Fibroblast of pulmonary artery (primary cell): ENCODE measurements at regions not wholly inside any gene's neighbourhood (a gene's known extent, or its start where the extent isn't known, plus 50 kb on each side); places are given as distances from the start of the nearest gene placed in this dataset.

Source experiments
- DNase-seq: peaks from one replicate; pipeline ENCODE4 v3.0.0-alpha.2; 2010; ENCODE audit warnings: low read depth
- H3K4me3 ChIP-seq: replicated peaks from 2 replicates; pipeline ENCODE4 v1.5.1; 2011; ENCODE audit warnings: low read depth, mild to moderate bottlenecking, control low read depth, low read length, moderate library complexity
- TF ChIP-seq, protein P1 (sequence below): IDR thresholded peaks from 2 replicates; pipeline ENCODE4 v1.5.1; 2011; ENCODE audit warnings: mild to moderate bottlenecking, control low read depth, low read length, inconsistent platforms; ENCODE audit errors: missing control alignments

DNA sequence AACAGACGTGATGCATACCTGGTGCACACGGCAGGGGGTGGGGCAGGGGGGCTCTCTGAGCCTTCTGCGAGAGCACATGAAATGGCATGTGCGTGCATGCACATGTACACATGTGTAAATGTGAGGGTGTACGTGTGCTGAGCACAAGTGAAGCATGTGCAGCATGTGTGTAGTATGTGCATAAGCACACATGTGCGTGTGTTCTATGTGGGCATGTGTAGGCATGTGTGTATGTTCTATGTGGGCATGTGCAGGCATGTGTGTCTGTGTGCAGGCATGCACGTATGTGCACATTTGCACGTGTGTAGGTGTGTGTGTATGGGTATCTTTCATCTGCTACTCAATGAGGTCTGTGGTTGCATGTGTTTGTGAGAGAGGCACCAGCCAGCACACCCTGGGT is 371.2 kb downstream of the CTTN start:
- TF ChIP-seq, protein P1, sequence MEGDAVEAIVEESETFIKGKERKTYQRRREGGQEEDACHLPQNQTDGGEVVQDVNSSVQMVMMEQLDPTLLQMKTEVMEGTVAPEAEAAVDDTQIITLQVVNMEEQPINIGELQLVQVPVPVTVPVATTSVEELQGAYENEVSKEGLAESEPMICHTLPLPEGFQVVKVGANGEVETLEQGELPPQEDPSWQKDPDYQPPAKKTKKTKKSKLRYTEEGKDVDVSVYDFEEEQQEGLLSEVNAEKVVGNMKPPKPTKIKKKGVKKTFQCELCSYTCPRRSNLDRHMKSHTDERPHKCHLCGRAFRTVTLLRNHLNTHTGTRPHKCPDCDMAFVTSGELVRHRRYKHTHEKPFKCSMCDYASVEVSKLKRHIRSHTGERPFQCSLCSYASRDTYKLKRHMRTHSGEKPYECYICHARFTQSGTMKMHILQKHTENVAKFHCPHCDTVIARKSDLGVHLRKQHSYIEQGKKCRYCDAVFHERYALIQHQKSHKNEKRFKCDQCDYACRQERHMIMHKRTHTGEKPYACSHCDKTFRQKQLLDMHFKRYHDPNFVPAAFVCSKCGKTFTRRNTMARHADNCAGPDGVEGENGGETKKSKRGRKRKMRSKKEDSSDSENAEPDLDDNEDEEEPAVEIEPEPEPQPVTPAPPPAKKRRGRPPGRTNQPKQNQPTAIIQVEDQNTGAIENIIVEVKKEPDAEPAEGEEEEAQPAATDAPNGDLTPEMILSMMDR = no peak
- no peak overlapping the region for H3K4me3 ChIP-seq
- no peak for DNase-seq

DNA sequence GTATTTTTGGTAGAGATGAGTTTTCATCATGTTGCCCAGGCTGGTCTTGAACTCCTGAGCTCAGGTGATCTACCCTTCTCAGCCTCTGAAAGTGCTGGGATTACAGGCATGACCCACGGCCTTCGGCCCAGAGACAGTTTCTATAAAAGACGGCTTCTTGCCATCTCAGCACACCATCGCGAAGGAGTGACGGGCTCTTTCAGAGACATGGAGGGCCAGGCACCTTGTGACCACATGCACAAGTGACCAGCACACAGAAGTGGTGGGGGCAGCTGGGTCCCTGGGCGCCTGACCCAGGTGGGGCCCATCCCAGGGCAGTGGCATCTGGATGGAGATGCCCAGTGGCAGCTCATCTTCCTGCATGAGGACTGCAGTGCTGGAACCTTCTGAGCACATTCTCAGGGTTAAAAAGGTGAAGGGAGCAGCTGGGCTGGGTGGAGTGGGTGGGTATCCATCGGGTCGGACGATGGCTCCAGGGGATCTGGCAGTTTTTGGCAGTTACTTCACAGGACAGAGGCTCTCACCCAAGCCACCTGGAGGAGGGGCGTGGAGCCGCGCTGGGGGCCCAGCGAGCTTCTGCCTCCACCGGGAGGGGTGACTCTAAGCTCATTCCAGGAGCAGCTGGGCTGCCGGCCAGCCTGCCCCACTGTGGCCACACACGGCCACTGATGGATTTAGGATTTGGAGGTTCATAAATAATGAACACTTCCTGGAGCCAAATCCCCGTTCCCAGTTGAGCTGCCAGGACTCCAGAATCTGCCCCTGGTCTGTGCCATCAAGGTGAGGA is 373.0 kb downstream of the CTTN start:
- TF ChIP-seq, protein P1 = no peak
- DNase-seq = no peak
- H3K4me3 ChIP-seq = no peak overlapping the region

DNA sequence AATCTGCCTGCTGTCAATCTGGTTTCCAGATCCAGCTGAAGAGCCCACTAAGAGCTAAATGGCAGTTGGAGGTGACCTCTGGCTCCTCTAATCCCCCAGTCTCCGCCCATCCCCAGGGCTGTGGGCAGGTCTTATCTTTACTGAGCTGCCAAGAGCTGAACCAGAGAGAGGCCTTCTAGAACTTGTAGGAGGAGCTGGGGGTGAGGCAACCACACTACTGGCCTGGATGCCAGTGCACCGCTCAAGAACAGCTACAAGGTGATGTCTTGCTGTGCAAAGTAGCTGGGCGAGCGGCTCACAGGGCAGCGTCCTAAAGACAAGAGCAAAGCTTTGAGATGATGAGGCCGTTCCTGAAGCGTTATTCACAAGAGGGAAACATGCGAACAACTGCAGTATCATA is 374.6 kb downstream of the CTTN start:
- no peak overlapping the region for H3K4me3 ChIP-seq
- no peak for DNase-seq
- TF ChIP-seq, protein P1 = no peak

DNA sequence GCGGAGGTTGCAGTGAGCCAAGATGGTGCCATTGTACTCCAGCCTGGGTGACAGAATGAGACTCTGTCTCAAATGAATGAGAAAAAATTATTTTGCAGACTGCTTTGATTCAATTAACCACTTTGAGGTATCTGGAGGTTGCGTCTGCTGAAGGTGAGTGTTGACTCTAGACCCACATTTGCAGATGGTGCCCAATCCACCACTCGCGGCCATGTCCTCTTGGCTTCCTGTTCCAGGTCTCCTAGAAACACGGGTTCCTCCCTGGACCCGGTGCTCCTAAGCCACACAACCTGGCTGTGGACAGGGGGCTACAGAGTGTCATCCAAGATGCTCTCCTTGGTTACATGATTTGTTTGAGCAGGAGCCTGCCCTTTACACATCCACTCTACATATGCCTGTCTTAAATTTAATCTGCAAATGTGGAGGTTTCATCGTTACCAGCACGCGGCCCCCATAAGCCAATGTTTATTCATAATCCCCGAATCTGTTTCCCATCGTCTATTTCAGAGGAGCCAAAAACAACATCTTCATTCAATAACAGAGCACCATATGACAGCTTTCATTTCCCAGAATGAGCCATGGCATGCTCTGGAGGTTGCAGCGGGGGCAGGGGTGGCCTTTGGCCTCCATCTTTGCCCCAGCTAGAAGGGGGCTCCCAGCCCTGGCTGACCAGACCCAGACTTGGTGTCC is 377.2 kb downstream of the CTTN start:
- TF ChIP-seq, protein P1 = no peak
- no peak overlapping the region for H3K4me3 ChIP-seq
- DNase-seq = no peak

DNA sequence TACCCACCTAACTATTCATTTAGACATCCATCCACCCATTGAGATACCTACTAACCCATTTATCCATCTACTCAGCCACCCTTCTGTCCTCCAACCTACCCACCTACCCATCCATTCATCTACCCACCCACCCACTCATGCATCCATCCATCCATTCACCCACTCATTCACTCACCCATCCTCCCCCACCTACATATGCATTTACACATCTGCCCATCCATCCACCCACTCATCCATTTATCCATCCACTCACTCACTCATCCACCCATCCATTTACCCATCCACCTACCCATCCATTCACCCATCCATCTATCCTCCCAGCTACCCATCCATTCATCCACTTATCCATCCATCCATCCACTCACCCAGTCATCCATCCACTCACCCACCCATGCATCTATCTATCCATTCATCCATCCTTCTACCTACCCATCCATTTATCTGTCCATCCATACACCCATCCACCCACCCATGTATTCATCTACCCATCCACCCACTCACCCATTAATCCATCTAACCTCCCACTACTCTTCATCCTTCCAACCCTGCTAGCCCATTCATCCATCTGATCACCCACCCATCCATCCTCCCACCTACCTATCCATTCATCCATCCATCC is 378.7 kb downstream of the CTTN start:
- TF ChIP-seq, protein P1 = no peak
- DNase-seq = no peak
- H3K4me3 ChIP-seq = no peak overlapping the region

DNA sequence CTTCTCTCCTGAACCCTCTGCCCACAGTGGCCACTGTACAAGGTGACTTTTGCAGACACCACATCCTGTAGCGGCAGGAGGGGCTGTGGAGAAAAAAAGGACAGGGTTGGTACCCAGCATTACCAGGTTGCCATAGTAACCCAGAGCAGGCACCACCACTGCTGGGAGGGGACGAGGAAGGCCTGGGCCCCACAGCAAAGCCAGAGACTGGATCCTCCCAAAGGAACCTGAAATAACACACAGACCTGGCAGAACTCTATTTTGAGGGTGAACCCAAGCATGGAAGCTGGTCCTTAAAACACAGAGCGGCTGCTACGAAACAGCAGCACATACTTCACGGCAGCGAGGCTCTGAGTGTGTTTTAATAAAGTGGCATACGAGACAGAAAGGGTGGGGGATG is 380.6 kb downstream of the CTTN start:
- DNase-seq = no peak
- TF ChIP-seq, protein P1 = no peak

More for the DNA sequence above, 380.6 kb downstream of the CTTN start:
- no peak overlapping the region for H3K4me3 ChIP-seq
